ENCODE measurements at regions not wholly inside any gene's neighbourhood (a gene's known extent, or its start where the extent isn't known, plus 50 kb on each side); places are given as distances from the start of the nearest gene placed in this dataset.

DNA sequence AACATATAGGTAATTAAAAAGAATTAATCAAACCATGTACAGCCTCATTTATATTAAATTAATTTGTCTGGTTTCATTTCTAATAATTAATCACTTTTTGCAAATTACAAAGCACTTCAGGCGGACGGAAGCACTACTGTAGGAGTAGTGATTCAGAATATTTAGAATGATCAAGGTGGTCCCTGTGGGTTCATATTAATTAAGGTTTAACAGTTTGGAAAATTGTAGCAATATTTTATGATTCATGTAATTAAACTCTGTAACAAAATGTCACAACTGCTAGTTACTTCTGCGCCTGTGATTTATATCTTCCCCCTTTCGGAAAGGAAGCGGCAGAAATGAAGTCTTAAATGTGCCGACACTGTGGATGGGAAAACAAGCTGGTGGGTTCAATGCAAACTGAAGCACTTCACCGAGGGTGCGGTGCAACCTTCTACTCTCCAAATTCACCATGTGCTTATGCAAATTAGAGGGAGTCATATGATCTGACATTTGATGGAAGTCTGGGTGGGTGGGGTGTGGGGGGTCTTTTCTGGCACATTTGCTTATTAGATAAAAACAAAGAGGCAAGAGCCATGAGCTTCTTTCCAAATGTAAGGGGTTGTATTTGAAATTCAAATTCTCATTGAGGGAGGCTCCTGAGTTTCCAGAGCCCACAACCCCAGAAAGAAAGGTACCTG lies 679.4 kb downstream of the TOX3 start:
- Histone ChIP-seq H3K27me3 (ENCODE audit: insufficient read depth, low read length) (no peaks in the 10 kb centered on the region), H3K9me3 (ENCODE audit: insufficient read depth, low read depth, low read length) (no peaks in the 10 kb centered on the region), H3K4me3 (ENCODE audit: low read length) (no peak overlapping the region), H3K9ac (ENCODE audit: low read depth, low read length) (no peak overlapping the region), H3K36me3 (ENCODE audit: insufficient read depth, low read depth, low read length) (no peaks in the 10 kb centered on the region), H3K27ac (ENCODE audit: low read length) (no peak overlapping the region), H3K4me1 (ENCODE audit: insufficient read depth, low read length) (no peaks in the 10 kb centered on the region)

DNA sequence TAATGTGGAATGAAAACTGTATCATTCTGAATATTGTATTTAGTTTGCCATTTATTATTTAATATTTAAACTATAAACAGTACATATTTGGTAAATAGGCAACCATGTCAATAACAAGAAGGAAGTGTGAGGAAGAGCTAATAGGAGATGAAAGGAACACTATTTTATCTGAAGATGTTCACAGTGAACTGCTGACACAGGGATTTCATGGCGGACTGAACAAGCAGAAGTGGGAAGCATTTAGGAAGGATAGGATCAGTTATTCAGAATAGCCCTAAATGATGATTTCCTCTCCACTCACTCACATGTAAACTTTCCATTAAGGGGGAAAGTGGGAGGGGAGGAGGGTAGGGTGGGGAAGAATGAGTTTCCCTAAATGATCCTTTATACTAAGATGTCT lies 682.4 kb downstream of the TOX3 start:
- Histone ChIP-seq H3K4me3 (ENCODE audit: low read length) (no peak overlapping the region), H3K9ac (ENCODE audit: low read depth, low read length) (no peak overlapping the region), H3K4me1 (ENCODE audit: insufficient read depth, low read length) (no peaks in the 10 kb centered on the region), H3K9me3 (ENCODE audit: insufficient read depth, low read depth, low read length) (no peaks in the 10 kb centered on the region), H3K36me3 (ENCODE audit: insufficient read depth, low read depth, low read length) (no peaks in the 10 kb centered on the region), H3K27ac (ENCODE audit: low read length) (no peak overlapping the region), H3K27me3 (ENCODE audit: insufficient read depth, low read length) (no peaks in the 10 kb centered on the region)

GRCh38 chr16:51854401-51854951 lies 692.5 kb downstream of the TOX3 start:
- H3K9ac ChIP-seq (ENCODE audit: low read depth, low read length), result no peak overlapping the region
- H3K4me3 ChIP-seq (ENCODE audit: low read length), result no peak overlapping the region

GRCh38 chr16:51853586-51853985 lies 693.4 kb downstream of the TOX3 start:
- Histone ChIP-seq H3K9ac (ENCODE audit: low read depth, low read length) (no peak overlapping the region), H3K27me3 (ENCODE audit: insufficient read depth, low read length) (no peaks in the 10 kb centered on the region), H3K9me3 (ENCODE audit: insufficient read depth, low read depth, low read length) (no peaks in the 10 kb centered on the region), H3K4me3 (ENCODE audit: low read length) (no peak overlapping the region), H3K4me1 (ENCODE audit: insufficient read depth, low read length) (no peaks in the 10 kb centered on the region), H3K27ac (ENCODE audit: low read length) (no peak overlapping the region), H3K36me3 (ENCODE audit: insufficient read depth, low read depth, low read length) (no peaks in the 10 kb centered on the region)

More at GRCh38 chr16:51854401-51854951, 692.5 kb downstream of the TOX3 start:
- no peaks in the 10 kb centered on the region for H3K27me3 ChIP-seq (ENCODE audit: insufficient read depth, low read length)
- H3K27ac ChIP-seq (ENCODE audit: low read length), result no peak overlapping the region
- H3K9me3 ChIP-seq (ENCODE audit: insufficient read depth, low read depth, low read length), result no peaks in the 10 kb centered on the region
- H3K36me3 ChIP-seq (ENCODE audit: insufficient read depth, low read depth, low read length), result no peaks in the 10 kb centered on the region
- no peaks in the 10 kb centered on the region for H3K4me1 ChIP-seq (ENCODE audit: insufficient read depth, low read length)

DNA sequence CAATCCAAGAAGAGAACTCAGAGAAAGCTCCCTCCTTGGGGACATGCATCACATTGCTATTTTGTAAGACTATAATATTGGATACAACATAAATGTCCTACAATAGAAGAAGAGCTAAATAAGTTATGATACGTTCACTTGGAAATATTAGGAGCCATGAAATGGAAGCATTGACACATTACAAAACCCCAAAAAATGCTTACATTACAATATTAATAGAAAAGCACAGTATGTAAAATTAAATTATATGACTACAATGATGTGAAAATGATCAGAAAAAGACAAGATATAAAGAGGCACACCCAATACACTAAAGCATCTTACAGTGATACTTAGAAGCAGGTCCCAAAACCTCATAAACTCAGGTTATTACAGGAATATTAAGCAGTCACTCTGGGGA lies 694.1 kb downstream of the TOX3 start:
- H3K9ac ChIP-seq (ENCODE audit: low read depth, low read length), result no peak overlapping the region
- no peaks in the 10 kb centered on the region for H3K9me3 ChIP-seq (ENCODE audit: insufficient read depth, low read depth, low read length)
- H3K4me3 ChIP-seq (ENCODE audit: low read length), result no peak overlapping the region
- no peaks in the 10 kb centered on the region for H3K36me3 ChIP-seq (ENCODE audit: insufficient read depth, low read depth, low read length)
- no peak overlapping the region for H3K27ac ChIP-seq (ENCODE audit: low read length)
- no peaks in the 10 kb centered on the region for H3K27me3 ChIP-seq (ENCODE audit: insufficient read depth, low read length)
- no peaks in the 10 kb centered on the region for H3K4me1 ChIP-seq (ENCODE audit: insufficient read depth, low read length)

- Histone ChIP-seq H3K27ac (ENCODE audit: low read length) (no peak overlapping the region), H3K4me1 (ENCODE audit: insufficient read depth, low read length) (no peaks in the 10 kb centered on the region), H3K4me3 (ENCODE audit: low read length) (no peak overlapping the region), H3K9ac (ENCODE audit: low read depth, low read length) (no peak overlapping the region), H3K27me3 (ENCODE audit: insufficient read depth, low read length) (no peaks in the 10 kb centered on the region), H3K9me3 (ENCODE audit: insufficient read depth, low read depth, low read length) (no peaks in the 10 kb centered on the region), H3K36me3 (ENCODE audit: insufficient read depth, low read depth, low read length) (no peaks in the 10 kb centered on the region)
Observed at GRCh38 chr16:51851111-51851510, 695.8 kb downstream of the TOX3 start.

GRCh38 chr16:51849715-51850114 lies 697.2 kb downstream of the TOX3 start:
- H3K9ac ChIP-seq (ENCODE audit: low read depth, low read length), result no peak overlapping the region
- H3K4me1 ChIP-seq (ENCODE audit: insufficient read depth, low read length), result 0 out of 2 replicates have a peak, but pooled peaks cover 2% of the 10 kb centered on the region
- no peaks in the 10 kb centered on the region for H3K36me3 ChIP-seq (ENCODE audit: insufficient read depth, low read depth, low read length)
- H3K4me3 ChIP-seq (ENCODE audit: low read length), result no peak overlapping the region
- no peaks in the 10 kb centered on the region for H3K27me3 ChIP-seq (ENCODE audit: insufficient read depth, low read length)
- H3K27ac ChIP-seq (ENCODE audit: low read length), result no peak overlapping the region
- H3K9me3 ChIP-seq (ENCODE audit: insufficient read depth, low read depth, low read length), result no peaks in the 10 kb centered on the region

DNA sequence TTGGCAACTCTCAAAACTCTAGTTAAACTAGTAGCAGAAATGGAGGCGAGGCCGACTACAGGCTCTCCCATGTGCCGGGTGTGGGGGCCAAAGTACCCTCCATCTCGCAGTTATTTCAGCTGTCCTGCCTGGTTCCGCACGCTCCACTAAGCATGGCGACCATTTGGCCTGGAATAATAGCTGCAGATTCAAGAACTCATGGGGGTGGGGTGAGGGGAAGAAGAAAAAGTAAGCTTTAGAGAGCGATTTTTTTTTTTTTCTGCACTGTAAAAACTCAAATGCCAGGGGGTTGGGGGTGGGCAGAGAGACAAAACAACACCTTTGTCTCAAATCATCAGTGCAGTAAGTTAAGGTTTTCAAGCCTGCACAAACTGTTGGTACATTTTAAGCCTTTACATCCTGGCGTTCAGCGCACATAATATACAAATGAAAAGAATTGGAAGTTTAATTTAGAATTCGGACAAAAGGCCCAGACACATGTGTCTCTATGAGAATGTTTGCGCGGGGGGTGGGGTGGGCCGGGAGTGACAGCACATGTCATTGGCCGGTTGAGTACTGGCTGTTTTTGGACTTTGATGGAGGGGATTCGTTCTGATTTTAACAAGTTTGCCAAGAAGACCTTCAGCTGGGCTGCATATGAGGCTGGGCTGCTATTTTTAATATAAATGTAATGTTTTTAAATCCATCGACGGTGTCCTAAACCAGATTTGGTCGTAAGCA lies 694.7 kb upstream of the SALL1 start:
- Histone ChIP-seq H3K9me3 (ENCODE audit: insufficient read depth, low read depth, low read length) (no peaks in the 10 kb centered on the region), H3K27ac (ENCODE audit: low read length) (no peak overlapping the region), H3K9ac (ENCODE audit: low read depth, low read length) (no peak overlapping the region), H3K36me3 (ENCODE audit: insufficient read depth, low read depth, low read length) (no peaks in the 10 kb centered on the region), H3K4me1 (ENCODE audit: insufficient read depth, low read length) (0 out of 2 replicates have a peak, but pooled peaks cover 2% of the 10 kb centered on the region), H3K27me3 (ENCODE audit: insufficient read depth, low read length) (no peaks in the 10 kb centered on the region), H3K4me3 (ENCODE audit: low read length) (no peak overlapping the region)

DNA sequence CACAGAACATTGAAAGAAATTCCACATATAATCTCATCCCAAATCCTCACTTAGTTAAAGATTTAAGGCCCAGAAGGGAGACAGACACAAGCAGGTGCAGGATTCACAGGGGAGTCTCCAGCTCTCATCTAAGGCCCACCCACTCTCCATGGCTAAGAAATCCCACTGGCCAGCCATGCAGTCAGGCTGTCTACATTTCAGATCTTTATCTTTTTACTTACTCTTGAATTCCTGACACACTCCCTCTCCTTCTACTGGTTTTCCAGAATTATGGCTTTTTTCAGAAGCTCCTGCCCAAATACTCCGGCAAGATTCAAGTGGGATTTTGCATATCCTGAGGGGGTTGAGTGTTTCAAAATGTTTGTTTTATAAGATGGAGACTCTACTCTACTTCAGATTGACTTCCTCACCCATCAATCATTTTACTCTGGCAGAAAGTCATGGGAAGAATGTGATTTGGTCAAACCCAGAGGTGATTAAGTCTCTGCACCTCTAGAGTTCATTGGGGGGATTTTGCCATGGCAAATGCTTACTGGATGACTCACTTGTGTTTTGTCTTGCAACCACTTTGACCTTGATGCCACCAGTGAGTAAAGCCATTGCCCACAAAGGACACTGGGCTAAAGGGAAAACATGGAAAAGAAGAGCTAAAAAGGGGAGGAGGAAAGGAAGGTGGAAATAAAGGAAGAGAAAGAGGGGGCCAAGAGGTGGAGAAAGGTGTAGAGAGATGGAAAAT lies 688.8 kb upstream of the SALL1 start:
- Histone ChIP-seq H3K36me3 (ENCODE audit: insufficient read depth, low read depth, low read length) (no peaks in the 10 kb centered on the region), H3K9ac (ENCODE audit: low read depth, low read length) (no peak overlapping the region), H3K27me3 (ENCODE audit: insufficient read depth, low read length) (no peaks in the 10 kb centered on the region), H3K4me3 (ENCODE audit: low read length) (no peak overlapping the region), H3K4me1 (ENCODE audit: insufficient read depth, low read length) (peaks cover 4% of the 10 kb centered on the region; the same call in 1 of the 2 replicates), H3K27ac (ENCODE audit: low read length) (no peak overlapping the region), H3K9me3 (ENCODE audit: insufficient read depth, low read depth, low read length) (no peaks in the 10 kb centered on the region)

DNA sequence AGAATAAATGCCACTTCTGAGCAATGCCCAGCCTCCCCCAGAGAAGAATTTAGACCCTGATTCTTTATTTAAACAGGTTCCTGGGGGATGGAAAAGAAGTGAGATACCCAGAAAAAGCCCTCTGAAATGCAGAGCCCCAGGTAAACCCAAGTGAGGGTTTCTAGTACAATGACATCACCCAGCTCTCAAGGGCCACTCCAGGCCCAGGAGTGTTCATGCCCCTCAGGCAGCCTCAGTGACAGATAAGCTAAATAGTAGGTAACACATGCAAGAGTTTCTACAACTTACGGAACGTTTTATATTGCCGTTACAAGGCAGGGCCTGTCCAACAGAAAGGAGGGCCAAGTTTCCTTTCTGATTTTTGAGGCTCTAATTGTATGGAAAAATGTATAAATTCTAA lies 683.7 kb upstream of the SALL1 start:
- Histone ChIP-seq H3K4me3 (ENCODE audit: low read length) (no peak overlapping the region), H3K27me3 (ENCODE audit: insufficient read depth, low read length) (no peaks in the 10 kb centered on the region), H3K4me1 (ENCODE audit: insufficient read depth, low read length) (peaks cover 6% of the 10 kb centered on the region), H3K9ac (ENCODE audit: low read depth, low read length) (no peak overlapping the region), H3K9me3 (ENCODE audit: insufficient read depth, low read depth, low read length) (no peaks in the 10 kb centered on the region), H3K27ac (ENCODE audit: low read length) (no peak overlapping the region), H3K36me3 (ENCODE audit: insufficient read depth, low read depth, low read length) (no peaks in the 10 kb centered on the region)

DNA sequence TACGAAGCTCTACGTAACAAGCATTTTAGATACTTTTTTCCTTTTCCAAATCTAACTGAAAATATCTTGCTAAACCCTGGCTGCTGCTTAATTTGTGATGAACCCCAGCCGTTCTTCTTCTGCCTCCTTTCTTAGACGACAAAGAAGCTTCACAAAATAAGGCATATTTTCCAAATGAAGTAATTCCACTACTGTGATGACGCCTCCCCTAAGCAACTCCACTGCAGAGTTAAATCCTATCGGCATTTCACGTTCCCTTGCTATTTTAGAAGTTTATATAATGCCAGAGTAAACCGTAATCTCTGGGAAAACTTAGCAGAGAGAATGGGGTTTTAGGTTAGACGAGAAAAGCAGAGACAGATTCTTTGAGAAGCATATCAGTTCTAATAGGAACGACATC lies 683.1 kb upstream of the SALL1 start:
- H3K4me3 ChIP-seq (ENCODE audit: low read length), result no peak overlapping the region
- H3K4me1 ChIP-seq (ENCODE audit: insufficient read depth, low read length), result peaks cover 5% of the 10 kb centered on the region; the same call in 1 of the 2 replicates
- no peaks in the 10 kb centered on the region for H3K9me3 ChIP-seq (ENCODE audit: insufficient read depth, low read depth, low read length)
- no peaks in the 10 kb centered on the region for H3K27me3 ChIP-seq (ENCODE audit: insufficient read depth, low read length)
- no peak overlapping the region for H3K27ac ChIP-seq (ENCODE audit: low read length)
- no peak overlapping the region for H3K9ac ChIP-seq (ENCODE audit: low read depth, low read length)
- H3K36me3 ChIP-seq (ENCODE audit: insufficient read depth, low read depth, low read length), result no peaks in the 10 kb centered on the region
